WTC11 (cell line): ENCODE measurements at regions not wholly inside any gene's neighbourhood (a gene's known extent, or its start where the extent isn't known, plus 50 kb on each side); places are given as distances from the start of the nearest gene placed in this dataset.

Source experiments
- ATAC-seq: fragments of 200-7000 bp; cut with Tn5 transposase; 2 replicates; pipeline ENCODE4 v1.10.0; 2021; ENCODE audit warnings: mild to moderate bottlenecking, moderate library complexity
- CTCF ChIA-PET: fragments of 300-600 bp; sonication (Branson Sonifier 250); formaldehyde crosslinking; loops from one replicate; lab custom pipeline; 2021; ENCODE audit warnings: antibody characterized with exemption; lab: Charles Lee
- POLR2A ChIA-PET: fragments of 350-600 bp; sonication (Branson Sonifier 250); formaldehyde crosslinking; loops from one replicate; lab custom pipeline; 2021; ENCODE audit warnings: antibody characterized with exemption; lab: Charles Lee
- DNase-seq: peaks from one replicate; pipeline ENCODE4 v3.0.0; 2021; ENCODE audit warnings: low spot score
- H3K27ac Mint-ChIP-seq: 2 replicates; pipeline ENCODE4 v1.8.0; 2021; ENCODE audit warnings: mixed read lengths
- H3K27me3 Mint-ChIP-seq: 2 replicates; pipeline ENCODE4 v1.8.0; 2021; ENCODE audit warnings: low read depth, mild to moderate bottlenecking, moderate library complexity, mixed read lengths
- H3K36me3 Mint-ChIP-seq: 2 replicates; pipeline ENCODE4 v1.8.0; 2021; ENCODE audit warnings: mixed read lengths
- H3K4me1 Mint-ChIP-seq: 2 replicates; pipeline ENCODE4 v1.8.0; 2022; ENCODE audit warnings: mixed read lengths
- H3K4me3 Mint-ChIP-seq: 2 replicates; pipeline ENCODE4 v1.8.0; 2021; ENCODE audit warnings: mild to moderate bottlenecking, moderate library complexity, mixed read lengths
- H3K9me3 Mint-ChIP-seq: 2 replicates; pipeline ENCODE4 v1.8.0; 2021; ENCODE audit warnings: mixed read lengths
- NR3C1 ChIP-seq: sonication (generic); formaldehyde crosslinking; conservative IDR thresholded peaks from 2 replicates; pipeline ENCODE4 v1.8.1; 2023; ENCODE audit warnings: low read depth, mild to moderate bottlenecking, missing genetic modification reagents
- RELA ChIP-seq: sonication (generic); formaldehyde crosslinking; IDR thresholded peaks from 2 replicates; pipeline ENCODE4 v1.8.1; 2022; ENCODE audit warnings: missing genetic modification reagents, mild to moderate bottlenecking, borderline replicate concordance
- TF ChIP-seq, protein P1 (sequence below): fragments of 250-450 bp; sonication (Bioruptor Pico); conservative IDR thresholded peaks from 2 replicates; pipeline ENCODE4 v1.9.0; 2021; ENCODE audit warnings: mild to moderate bottlenecking
- TF ChIP-seq, protein P2 (sequence below): sonication (generic); formaldehyde crosslinking; IDR thresholded peaks from 2 replicates; pipeline ENCODE4 v1.8.0; 2022; ENCODE audit warnings: missing genetic modification reagents
- TF ChIP-seq, protein P3 (sequence below): fragments of 250-450 bp; sonication (Bioruptor Pico); IDR thresholded peaks from 2 replicates; pipeline ENCODE4 v1.9.0; 2021; ENCODE audit warnings: mild to moderate bottlenecking
- TF ChIP-seq, protein P4 (sequence below): sonication (generic); formaldehyde crosslinking; IDR thresholded peaks from 2 replicates; pipeline ENCODE4 v1.8.0; 2022; ENCODE audit warnings: mild to moderate bottlenecking, missing genetic modification reagents
- TF ChIP-seq, protein P5 (sequence below): fragments of 250-450 bp; sonication (Bioruptor Pico); IDR thresholded peaks from 2 replicates; pipeline ENCODE4 v1.9.0; 2021; ENCODE audit warnings: mild to moderate bottlenecking, borderline replicate concordance

DNA sequence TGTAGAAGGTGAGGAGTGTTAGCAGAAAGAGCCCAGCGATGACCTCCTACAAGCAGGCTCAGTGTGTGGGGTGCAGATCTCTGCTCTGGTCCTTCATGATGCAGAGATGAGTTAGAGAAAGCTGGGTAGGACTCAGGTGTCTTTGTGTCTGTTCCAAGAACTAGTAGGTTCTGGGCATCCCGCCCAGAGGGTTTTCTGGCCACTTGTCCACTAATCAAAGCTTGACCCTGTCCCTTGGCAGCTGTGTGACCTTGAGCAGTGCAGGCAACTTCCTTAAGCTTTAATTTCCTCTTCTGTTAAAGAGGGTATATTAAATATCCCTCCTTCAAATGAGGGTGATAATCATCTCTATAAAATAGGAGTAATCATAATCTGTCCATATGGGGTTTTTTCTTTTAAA, 54.7 kb upstream of the WNT4 start (continued):
- TF ChIP-seq, protein P1, sequence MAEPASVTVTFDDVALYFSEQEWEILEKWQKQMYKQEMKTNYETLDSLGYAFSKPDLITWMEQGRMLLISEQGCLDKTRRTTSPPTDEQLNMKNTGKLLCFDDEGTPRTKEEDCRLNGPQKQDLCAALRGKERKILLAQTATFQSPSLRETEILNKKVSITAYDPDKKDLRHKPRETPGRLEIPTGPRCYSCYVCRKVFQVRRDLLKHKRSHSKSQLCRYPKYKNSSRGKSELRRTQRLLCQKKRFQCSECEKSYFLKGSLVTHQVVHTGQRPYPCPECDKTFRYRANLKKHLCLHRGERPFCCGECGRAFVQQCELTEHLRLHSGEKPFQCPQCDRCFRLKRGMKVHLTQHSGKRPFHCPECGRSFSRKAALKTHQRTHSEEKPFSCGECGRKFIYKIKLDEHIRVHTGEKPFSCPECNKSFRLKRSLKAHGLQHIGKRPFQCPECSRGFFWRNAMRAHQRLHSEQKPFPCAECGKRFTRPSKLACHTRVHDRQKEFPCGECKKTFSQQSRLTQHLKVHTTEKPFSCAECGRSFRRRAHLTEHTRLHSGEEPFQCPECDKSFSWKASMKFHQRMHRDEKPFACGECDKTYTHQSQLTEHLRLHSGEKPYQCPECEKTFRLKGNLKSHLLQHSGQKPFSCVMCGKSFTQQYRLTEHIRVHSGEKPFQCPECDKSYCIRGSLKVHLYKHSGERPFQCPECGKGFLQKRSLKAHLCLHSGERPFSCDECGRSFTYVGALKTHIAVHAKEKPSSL (CRISPR knock-in tag): no peak
- TF ChIP-seq, protein P2, sequence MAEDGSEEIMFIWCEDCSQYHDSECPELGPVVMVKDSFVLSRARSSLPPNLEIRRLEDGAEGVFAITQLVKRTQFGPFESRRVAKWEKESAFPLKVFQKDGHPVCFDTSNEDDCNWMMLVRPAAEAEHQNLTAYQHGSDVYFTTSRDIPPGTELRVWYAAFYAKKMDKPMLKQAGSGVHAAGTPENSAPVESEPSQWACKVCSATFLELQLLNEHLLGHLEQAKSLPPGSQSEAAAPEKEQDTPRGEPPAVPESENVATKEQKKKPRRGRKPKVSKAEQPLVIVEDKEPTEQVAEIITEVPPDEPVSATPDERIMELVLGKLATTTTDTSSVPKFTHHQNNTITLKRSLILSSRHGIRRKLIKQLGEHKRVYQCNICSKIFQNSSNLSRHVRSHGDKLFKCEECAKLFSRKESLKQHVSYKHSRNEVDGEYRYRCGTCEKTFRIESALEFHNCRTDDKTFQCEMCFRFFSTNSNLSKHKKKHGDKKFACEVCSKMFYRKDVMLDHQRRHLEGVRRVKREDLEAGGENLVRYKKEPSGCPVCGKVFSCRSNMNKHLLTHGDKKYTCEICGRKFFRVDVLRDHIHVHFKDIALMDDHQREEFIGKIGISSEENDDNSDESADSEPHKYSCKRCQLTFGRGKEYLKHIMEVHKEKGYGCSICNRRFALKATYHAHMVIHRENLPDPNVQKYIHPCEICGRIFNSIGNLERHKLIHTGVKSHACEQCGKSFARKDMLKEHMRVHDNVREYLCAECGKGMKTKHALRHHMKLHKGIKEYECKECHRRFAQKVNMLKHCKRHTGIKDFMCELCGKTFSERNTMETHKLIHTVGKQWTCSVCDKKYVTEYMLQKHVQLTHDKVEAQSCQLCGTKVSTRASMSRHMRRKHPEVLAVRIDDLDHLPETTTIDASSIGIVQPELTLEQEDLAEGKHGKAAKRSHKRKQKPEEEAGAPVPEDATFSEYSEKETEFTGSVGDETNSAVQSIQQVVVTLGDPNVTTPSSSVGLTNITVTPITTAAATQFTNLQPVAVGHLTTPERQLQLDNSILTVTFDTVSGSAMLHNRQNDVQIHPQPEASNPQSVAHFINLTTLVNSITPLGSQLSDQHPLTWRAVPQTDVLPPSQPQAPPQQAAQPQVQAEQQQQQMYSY (CRISPR knock-in tag): no peak
- TF ChIP-seq, protein P3, sequence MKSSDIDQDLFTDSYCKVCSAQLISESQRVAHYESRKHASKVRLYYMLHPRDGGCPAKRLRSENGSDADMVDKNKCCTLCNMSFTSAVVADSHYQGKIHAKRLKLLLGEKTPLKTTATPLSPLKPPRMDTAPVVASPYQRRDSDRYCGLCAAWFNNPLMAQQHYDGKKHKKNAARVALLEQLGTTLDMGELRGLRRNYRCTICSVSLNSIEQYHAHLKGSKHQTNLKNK: no peak
- TF ChIP-seq NR3C1 (CRISPR knock-in tag): no peak
- TF ChIP-seq, protein P4, sequence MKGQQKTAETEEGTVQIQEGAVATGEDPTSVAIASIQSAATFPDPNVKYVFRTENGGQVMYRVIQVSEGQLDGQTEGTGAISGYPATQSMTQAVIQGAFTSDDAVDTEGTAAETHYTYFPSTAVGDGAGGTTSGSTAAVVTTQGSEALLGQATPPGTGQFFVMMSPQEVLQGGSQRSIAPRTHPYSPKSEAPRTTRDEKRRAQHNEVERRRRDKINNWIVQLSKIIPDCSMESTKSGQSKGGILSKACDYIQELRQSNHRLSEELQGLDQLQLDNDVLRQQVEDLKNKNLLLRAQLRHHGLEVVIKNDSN: no peak
- TF ChIP-seq, protein P5, sequence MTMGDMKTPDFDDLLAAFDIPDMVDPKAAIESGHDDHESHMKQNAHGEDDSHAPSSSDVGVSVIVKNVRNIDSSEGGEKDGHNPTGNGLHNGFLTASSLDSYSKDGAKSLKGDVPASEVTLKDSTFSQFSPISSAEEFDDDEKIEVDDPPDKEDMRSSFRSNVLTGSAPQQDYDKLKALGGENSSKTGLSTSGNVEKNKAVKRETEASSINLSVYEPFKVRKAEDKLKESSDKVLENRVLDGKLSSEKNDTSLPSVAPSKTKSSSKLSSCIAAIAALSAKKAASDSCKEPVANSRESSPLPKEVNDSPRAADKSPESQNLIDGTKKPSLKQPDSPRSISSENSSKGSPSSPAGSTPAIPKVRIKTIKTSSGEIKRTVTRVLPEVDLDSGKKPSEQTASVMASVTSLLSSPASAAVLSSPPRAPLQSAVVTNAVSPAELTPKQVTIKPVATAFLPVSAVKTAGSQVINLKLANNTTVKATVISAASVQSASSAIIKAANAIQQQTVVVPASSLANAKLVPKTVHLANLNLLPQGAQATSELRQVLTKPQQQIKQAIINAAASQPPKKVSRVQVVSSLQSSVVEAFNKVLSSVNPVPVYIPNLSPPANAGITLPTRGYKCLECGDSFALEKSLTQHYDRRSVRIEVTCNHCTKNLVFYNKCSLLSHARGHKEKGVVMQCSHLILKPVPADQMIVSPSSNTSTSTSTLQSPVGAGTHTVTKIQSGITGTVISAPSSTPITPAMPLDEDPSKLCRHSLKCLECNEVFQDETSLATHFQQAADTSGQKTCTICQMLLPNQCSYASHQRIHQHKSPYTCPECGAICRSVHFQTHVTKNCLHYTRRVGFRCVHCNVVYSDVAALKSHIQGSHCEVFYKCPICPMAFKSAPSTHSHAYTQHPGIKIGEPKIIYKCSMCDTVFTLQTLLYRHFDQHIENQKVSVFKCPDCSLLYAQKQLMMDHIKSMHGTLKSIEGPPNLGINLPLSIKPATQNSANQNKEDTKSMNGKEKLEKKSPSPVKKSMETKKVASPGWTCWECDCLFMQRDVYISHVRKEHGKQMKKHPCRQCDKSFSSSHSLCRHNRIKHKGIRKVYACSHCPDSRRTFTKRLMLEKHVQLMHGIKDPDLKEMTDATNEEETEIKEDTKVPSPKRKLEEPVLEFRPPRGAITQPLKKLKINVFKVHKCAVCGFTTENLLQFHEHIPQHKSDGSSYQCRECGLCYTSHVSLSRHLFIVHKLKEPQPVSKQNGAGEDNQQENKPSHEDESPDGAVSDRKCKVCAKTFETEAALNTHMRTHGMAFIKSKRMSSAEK (CRISPR knock-in tag): no peak

DNA sequence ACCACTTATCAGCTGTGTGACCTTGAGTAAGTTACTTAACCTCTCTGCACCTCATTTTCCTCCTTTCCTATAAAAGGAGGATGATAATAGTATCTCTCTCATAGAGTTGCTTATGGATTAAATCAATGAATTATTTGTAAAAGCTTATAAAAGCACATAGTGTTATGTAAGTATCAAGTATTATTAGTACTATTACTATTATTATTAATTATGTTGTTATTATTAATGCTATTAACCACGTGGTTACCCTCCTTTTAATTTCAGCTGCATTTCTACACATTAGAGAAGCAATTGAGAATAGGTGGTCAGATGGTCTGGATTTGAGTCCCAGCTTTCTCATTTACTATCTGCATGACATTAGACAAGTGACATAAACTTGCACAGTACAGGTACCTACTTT, 58.1 kb upstream of the WNT4 start:
- ChIA-PET CTCF (interaction anchor here (0.6 kb wide), 2 partner anchors 205 to 447 kb away, joined by 3 read pairs; no protein-coding TSS in a partner anchor), POLR2A (no interaction called here)
- H3K36me3 Mint-ChIP-seq: no peaks in the 10 kb centered on the region
- no peak overlapping the region for H3K27ac Mint-ChIP-seq
- ATAC-seq (no peak), DNase-seq (no peak)
- 0 out of 2 replicates have a peak, but pooled peaks cover 4% of the 10 kb centered on the region for H3K9me3 Mint-ChIP-seq
- H3K27me3 Mint-ChIP-seq: no peaks in the 10 kb centered on the region; the same call in 1 of the 2 replicates
- no peak overlapping the region for H3K4me3 Mint-ChIP-seq
- TF ChIP-seq, protein P5 (CRISPR knock-in tag): no peak
- no peak for TF ChIP-seq RELA
- no peaks in the 10 kb centered on the region for H3K4me1 Mint-ChIP-seq
